Astrocyte of the spinal cord (primary cell): ENCODE measurements at regions not wholly inside any gene's neighbourhood (a gene's known extent, or its start where the extent isn't known, plus 50 kb on each side); places are given as distances from the start of the nearest gene placed in this dataset.
A peak's percentile ranks its signal among the peaks of the same experiment; 100 is the strongest.

Experiments
- DNase-seq: peaks from one replicate; pipeline ENCODE4 v3.0.0; 2011; ENCODE audit warnings: low read depth, low spot score
- H3K4me3 ChIP-seq: 2 replicates; pipeline ENCODE4 v1.5.1; 2011; ENCODE audit warnings: low read depth, mild to moderate bottlenecking, low read length, moderate library complexity
- in situ Hi-C: cut with HindIII; loops from 2 replicates; pipeline ENCODE4 v1.10.0; 2017; ENCODE audit warnings: low sequenced_read_pairs
- TF ChIP-seq, protein P1 (sequence below): IDR thresholded peaks from 2 replicates; pipeline ENCODE4 v1.5.1; 2012; ENCODE audit warnings: low read depth, mild to moderate bottlenecking, low read length, inconsistent platforms

DNA sequence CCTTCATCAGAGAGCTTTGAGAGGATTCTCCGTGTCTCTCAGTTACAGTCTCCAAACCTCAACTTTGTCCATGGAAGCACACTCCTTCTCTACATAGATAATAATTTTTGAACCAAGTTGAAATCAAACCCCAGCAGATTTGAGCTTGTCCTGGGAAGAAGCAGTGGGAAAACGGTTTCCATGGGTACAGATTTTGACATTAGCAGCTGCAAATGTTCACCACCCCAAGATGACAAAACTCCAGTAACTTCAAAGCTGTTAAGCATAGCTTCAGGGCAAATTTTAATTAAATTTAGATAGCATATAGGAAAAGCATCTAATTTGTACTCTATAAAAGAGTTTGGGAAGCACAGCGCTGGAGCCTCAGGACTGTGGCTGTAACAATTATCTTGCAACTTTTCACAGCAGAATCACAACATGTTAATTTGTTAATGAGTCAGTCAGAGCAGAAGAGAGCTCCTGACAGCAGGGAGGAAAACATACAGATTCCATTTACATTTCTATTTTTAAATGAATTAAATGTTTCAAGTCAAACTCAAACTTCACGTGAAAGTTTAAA, 240.7 kb downstream of the BMP7 start:
- in situ Hi-C loops, result no loop called here
- TF ChIP-seq, protein P1, sequence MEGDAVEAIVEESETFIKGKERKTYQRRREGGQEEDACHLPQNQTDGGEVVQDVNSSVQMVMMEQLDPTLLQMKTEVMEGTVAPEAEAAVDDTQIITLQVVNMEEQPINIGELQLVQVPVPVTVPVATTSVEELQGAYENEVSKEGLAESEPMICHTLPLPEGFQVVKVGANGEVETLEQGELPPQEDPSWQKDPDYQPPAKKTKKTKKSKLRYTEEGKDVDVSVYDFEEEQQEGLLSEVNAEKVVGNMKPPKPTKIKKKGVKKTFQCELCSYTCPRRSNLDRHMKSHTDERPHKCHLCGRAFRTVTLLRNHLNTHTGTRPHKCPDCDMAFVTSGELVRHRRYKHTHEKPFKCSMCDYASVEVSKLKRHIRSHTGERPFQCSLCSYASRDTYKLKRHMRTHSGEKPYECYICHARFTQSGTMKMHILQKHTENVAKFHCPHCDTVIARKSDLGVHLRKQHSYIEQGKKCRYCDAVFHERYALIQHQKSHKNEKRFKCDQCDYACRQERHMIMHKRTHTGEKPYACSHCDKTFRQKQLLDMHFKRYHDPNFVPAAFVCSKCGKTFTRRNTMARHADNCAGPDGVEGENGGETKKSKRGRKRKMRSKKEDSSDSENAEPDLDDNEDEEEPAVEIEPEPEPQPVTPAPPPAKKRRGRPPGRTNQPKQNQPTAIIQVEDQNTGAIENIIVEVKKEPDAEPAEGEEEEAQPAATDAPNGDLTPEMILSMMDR, result no peak
- DNase-seq, result no peak
- no peak overlapping the region for H3K4me3 ChIP-seq

DNA sequence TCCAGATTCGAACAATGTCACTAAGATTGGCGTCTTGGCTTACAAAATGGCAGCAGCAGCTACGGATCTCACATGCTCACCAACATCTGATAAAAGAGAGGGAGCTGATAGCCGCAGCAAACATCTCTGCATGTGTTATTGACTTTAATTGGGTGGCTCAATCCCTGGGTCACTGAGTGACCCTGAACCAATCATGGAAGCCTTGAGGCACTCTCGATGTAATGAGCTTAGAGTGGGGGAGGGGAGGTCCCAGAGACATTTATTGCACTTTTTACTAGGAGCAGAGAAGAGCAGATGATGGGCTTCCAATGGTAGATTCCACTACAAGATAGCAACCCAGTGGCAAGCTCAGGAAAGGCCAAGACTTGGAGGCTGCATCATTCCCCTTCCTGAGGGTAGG, 238.7 kb downstream of the BMP7 start:
- in situ Hi-C loops, result no loop called here

DNA sequence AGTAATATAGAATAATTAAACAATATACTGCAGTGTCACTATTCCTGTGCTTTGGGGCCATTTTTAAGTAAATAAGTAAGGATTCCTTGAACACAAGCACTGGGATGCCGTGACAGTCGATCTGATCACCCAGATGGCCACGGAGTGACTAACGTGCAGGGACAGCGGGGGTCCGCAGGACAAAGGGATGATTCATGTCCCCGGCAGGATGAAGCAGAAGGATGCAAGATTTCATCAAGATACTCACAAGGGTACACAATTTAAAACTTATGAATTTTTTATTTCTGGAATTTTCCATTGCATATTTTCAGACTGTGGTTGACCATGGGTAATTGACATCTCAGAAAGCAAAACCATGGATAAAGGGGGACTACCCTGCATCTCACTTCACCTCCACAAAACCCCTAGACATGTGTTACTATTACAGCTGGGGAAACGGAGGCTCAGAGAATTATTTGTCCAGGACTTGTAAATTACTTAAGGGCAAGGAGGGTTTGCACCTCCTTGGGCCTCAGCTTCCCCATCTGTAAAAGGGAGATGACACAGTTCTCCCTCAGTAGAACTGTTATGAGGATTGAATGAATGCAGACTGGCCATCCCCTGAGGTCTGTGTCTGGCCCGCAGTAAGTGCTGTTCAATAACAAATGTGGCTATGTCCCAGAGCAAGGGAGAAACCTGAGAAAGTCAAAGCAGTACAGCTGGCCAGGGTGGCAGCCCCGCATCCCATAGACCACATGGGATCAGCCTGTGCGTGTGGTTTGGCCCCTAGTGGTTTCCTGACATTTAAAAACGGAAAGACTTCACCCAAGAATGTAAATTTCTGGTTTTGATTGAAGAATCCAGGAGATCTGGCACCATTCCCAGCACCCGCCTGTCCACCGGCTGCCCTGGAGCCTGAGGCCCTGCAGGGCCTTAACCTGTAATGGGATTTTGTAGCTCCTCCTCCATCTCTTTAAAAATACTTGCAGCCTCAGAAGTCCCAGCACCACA, 235.5 kb downstream of the BMP7 start:
- DNase-seq, result peak; percentile 88
- TF ChIP-seq, protein P1, result no peak
- no peak overlapping the region for H3K4me3 ChIP-seq
- in situ Hi-C loops, result no loop called here

More for the DNA sequence above, 238.7 kb downstream of the BMP7 start:
- TF ChIP-seq, protein P1, result no peak
- DNase-seq, result no peak
- no peak overlapping the region for H3K4me3 ChIP-seq

DNA sequence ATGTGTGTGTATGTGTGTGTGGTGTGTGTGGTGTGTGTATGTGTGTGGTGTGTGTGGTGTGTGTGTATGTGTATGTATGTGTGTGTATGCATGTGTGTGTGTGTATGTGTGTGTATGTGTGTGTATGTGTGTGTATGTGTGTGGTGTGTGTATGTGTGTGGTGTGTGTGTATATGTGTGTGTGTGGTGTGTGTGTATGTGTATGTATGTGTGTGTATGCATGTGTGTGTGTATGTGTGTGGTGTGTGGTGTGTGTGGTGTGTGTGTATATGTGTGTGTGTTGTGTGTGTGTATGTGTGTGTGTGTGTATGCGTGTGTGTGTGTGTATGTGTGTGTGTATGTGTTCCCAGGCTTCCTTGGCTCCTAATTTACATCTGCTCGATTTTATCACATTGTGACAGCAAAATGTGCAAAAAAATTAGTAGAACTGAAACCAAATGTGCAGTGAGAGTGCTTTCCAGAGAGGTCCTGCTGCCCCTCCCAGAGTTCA, 234.5 kb downstream of the BMP7 start:
- peak; percentile 38 for DNase-seq
- in situ Hi-C loops, result no loop called here
- TF ChIP-seq, protein P1, result no peak
- H3K4me3 ChIP-seq, result no peak overlapping the region

DNA sequence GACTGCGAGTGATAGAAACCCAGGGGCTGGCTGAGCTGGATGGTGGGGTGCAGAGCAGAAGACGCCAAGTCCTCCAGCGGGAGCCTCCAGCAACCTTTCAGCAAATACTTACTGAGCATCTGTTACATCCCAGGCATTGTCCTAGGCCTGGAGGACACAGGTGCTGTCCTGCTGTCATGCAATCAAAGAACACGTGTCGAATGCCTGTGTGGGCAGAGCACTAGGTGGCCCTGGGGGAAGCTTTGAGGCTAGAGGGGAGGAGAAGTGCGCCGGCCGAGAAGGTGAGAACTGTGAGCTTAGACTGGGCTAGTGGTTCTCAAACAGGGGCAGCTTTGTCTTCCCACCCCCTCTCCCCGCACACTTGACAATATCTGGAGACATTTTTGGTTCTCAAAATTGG, 233.6 kb downstream of the BMP7 start:
- no peak for DNase-seq

DNA sequence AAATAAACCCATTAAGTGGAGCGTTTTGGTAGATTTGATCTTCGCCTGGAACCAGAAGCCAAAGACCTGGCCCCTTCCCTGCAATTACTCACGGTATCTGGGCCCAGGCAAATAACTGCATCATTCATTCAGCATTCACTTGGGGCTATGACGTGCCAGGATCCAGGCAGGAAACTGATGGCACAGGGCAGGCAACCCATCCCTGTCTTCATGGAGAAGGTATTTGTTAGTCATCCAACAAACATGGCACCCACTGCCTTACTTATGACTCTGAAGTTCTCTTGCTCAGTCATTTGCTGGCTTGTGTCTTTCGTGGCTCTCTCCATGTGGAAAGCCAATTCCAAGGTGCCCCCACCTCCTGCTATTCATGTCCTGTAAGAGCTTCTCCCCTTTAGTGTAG, 232.4 kb downstream of the BMP7 start:
- no peak overlapping the region for H3K4me3 ChIP-seq
- TF ChIP-seq, protein P1, result no peak
- in situ Hi-C loops, result no loop called here
- no peak for DNase-seq

More for the DNA sequence above, 233.6 kb downstream of the BMP7 start:
- in situ Hi-C loops, result no loop called here
- TF ChIP-seq, protein P1, result no peak
- no peak overlapping the region for H3K4me3 ChIP-seq
